Hematopoietic multipotent progenitor cell treated with erythropoietin and hydrocortisone succinate and interleukin-3 and kit ligand, for 8 days (in vitro differentiated cells): ENCODE measurements at regions not wholly inside any gene's neighbourhood (a gene's known extent, or its start where the extent isn't known, plus 50 kb on each side); places are given as distances from the start of the nearest gene placed in this dataset.

Experiments
- DNase-seq: peaks from one replicate; pipeline ENCODE4 v3.0.0-alpha.2; 2015

DNA sequence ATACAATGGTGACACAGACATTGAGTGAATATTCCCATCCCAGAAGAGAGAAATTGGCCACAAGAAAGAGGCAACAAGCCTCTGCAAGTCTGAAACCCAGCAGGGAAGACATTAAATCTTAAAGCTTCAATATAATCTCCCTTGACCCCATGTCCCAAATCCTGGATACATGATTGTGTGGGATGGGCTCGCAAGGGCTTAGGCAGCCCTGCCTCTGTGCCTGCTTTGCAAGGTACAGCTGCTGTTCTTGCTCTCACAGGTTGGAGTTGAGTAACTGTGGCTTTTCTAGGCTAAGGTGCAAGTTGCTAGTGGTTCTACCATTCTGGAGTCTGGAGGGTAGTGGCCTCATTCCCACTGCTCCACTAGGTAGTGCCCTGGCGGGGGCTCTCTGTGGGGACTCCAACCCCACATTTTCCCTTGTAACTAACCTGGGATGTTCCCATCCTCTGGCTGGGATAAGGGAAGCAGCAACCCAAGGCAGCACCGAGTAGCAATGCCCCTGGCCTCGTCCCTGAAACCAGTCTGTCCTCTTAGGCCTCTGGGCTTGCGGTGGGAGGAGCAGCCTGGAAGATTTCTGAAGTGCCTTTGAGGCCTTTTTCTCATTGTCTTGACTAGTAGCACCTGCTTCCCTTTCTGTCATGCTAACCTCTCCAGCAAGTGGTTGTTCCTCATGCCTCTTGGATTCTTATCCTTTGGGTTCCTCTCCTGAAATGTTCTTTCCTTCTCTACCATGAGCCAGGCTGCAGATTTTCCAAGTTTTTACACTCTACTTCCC lies 90.0 kb downstream of the FAM174B start:
- DNase-seq: no peak

DNA sequence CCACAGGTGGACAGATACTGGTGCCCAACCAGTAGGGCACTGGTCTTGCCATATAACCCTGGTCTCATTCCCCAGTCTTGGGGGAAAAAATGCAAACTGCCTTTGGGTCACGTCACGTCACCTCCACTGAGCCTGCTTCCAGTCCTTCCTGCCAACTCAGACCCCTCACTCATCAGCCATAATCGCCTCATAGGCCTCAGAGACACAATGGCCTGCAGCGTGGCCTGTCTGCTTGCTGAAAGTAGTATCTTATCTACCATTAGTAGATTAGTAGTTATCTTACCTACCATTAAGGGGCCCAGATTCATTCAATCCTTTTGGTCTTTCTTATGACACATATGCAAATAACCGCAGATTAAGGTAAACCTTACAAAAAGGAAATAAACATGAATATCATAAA lies 93.8 kb downstream of the FAM174B start:
- no peak for DNase-seq

DNA sequence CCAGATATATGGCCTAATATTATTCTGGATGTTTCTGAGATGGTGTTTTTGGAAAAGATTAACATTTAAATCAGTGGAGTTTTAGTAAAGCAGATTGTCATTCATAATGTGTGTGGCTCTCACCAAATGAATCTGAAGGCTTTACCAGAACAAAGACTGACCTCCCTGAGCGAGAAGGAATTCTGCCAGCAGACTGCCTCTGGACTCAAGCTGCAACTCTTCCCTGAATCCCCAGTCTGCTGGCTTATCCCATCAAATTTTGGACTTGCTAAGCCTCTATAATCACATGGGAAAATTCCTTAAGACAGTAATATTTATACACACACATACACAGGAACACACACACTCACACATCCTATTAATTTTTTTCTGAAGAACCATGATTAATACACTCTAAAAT lies 102.3 kb downstream of the FAM174B start:
- no peak for DNase-seq

DNA sequence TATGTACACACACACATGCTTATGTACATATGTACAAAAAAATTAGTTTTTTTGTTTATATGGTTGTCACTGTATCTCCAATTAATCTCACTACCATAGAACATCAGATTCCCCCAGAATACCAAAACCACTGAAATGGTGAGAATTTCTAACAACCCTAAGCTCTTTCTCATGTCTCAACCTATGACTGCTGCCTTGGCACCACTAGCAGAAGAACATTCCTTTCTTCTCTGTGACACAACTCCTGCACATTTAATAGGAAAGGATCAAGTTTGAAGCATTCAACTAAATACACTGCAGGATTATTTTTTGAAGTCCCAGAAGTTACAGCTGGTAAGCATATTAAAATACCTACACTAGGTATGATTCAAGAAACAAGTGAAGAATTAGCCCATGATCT lies 109.6 kb downstream of the FAM174B start:
- DNase-seq: no peak

DNA sequence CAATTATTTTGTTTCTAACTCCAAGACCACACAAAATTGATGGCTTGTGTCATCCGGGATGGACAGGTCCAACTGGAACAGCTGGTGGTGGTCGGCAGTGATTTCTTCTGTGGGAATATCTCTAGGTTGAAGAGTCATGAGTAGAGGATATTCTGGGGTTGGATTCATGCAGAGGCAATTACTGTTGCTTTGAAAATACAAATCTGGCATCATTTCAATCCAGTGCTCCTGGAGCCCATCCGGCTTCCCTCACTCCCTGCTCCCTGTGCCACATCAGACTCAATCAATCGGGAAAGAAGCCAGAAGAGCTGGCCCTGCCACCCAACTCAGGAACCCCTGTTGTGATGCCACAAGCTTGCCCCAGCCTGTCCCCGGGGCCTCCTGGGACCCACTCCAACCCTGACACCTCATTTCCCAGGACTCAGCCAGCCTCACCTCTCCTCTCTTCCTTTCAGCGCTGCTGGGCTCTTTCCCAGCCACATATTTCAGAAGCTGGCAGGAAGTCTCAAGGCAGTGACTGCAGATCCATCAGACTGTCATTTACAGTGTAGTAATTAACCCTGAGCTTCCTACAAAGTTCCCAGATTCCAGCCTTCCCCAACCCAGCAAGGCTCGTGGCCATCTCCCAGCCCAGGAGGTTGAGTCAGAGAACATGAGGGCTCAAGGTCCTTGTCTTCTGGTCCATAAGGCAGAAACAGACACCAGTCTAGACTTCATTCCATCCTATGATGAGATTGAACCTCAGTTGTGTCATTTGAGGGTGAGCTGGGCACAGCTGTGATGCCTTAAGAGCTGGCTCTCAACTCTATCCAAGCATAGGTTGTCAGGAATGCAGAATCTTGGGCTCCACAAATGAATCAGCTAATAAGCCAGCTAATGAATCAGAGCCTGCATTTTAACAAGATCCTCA lies 114.0 kb downstream of the FAM174B start:
- DNase-seq: no peak

DNA sequence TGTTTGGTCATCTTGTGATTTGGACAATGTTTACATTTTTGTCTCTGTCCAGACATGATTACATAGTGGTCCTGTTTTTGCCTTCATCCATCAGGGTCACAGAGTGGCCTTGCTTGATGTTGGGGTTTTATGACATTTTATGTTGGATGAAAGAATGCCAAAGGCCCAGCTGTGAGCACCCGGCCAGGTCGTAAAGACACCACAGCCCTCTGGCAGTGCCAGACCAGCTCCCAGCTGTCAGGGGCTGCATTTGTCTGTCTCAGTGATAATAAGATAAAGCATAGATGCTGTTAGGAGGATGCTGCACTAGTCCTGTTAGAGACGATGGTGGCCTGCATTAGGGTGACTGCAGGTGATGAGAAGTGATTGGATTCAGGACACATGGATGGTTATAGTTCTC lies 117.5 kb downstream of the FAM174B start:
- DNase-seq: no peak

DNA sequence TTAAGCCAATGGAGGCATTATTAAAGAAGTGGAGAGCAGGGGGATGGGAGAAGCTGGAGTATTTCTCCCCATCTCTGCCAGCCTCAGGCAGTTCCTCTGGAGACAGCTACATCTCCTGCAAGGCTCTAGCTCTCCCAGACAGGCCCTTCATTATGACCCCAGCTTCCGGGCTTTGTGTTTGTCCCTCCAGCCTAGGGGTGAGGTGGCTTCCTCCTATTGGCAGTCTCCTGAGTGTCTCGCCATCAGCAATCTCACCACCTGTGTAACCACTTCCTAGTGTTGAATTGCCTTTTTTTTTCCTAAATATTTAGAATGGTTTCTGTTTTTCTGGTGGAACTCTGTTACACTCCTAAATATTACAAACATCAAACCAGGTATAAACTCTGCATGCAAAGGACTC lies 122.3 kb downstream of the FAM174B start:
- no peak for DNase-seq

DNA sequence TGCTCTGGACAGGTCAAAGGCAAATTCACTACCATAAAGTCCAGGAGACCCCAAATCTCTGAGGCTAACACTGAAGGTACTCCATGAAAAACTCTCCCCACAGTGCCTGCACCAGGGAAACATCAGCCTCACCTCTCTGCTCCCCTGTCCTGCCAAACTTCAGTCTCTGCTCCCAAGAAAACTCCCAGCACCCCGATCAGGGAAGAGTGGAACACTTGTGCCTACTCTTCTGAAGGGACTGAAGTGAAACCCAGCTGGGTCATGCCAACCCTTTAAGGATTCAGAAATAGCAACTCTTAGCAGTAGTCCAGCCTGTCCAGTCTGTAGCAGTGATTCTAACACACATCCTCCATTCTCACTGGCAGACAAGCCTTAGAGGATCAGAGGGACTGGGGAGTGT lies 124.2 kb downstream of the FAM174B start:
- no peak for DNase-seq

DNA sequence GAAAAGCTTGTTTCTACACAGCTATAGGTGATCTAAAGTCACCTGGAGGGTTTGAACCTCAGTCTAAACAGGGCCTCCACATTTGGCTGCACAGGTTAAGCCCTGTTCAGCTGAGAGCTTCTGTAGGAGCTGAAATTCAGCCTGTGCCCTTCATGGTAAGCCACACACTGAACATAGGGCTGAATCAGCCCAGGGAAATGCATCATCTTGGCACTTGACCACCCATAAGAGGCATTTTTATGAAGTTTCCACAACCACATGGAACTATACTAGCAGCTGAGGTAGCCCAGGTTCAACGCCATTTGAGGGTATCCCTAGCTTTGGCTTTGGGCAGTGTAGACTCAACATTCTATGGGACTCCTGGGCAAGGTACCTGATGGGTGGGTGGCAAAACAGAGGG lies 126.8 kb downstream of the FAM174B start:
- no peak for DNase-seq

DNA sequence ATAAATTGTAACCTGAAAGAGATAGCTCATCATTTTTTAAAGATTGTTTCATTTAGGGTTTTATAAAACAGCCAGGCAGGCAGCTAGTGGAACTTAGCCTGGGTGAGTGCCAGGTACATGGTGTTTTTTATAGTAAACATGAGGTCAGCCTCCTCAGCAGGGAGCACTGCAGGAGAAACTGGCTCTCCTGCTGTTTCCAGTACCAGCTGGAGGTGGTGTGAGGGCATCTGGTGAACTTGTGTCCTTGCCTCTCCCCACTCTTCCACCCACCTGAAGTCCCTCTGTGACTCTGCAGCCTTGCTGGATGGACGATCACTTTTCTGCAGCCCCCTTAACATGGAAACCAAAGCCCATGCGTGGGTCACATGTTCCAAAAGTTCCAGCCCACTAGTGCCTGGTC lies 128.4 kb downstream of the FAM174B start:
- no peak for DNase-seq

DNA sequence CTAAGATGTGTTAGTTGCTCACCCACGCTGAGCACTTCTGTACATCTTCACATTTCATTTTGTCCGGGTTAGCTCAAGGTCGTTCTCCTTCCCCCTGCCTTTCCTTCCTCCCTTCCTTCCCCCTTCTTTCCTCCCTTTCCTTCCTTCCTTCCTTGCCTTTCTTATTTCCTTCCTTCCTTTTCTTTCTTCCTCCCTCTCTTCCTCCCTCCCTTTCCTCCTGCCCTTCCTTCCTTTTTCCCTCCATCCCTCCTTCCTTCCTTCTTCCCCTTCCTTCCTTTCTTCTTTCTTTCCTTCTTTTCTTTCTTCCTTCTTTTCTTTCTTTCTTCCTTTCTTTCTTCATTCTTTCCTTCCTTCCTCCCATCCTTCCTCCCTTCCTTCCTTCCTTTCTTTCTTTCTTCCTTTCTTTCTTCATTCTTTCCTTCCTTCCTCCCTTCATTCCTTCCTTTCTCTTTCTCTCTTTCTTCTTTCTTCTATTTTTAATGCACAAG lies 129.8 kb downstream of the FAM174B start:
- DNase-seq: no peak

DNA sequence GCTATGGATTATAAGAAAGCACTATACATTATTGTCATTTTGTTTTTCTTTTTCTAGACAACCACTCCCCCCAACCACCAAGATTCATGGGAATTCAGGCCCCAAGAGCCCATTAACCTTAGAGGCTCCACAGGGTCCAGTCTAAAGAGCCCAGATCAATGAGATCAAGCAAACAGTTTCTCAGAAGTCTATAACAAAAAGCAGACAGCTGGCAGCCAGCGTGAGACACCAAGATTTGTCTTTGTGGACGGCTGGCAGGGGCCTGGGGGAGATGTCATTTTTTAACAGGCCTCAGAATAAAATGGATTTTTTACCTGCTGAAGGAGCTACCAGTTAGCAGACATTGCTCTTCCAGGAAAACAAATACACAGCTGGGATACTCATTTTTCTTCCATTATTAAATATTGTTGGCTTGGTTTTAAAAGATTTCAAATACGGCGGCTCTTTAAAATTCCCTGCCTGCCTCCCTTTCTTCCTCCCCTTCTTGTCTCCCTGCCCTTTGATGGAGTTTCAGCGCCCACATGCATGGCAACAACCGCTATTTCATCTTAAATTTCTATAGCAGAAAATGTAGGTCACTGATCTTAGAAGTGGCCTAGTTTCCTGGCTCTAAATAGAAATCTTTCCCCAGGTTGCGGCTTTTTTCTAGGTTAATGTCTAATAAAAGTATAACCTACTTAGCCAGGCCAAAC lies 130.6 kb downstream of the FAM174B start:
- DNase-seq: no peak

DNA sequence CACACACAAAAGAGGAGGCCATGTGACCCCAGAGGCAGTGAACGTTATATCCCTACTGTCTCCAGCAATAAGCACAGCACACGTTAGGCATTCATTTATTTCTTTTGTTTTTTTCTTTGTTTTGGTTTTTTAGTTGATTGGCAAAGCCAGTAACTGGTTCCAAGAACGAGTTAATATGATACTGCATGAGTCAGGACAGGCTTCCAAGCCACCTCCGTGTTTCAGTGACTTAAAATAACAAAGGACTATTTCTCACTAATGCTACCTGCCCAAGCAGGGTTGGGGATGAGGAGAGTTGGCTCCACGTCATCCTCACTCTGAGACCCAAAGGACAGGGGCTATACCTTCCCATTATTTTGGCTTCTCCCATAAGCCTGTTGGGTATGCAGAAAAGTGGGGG lies 130.5 kb downstream of the ST8SIA2 start:
- DNase-seq: no peak

DNA sequence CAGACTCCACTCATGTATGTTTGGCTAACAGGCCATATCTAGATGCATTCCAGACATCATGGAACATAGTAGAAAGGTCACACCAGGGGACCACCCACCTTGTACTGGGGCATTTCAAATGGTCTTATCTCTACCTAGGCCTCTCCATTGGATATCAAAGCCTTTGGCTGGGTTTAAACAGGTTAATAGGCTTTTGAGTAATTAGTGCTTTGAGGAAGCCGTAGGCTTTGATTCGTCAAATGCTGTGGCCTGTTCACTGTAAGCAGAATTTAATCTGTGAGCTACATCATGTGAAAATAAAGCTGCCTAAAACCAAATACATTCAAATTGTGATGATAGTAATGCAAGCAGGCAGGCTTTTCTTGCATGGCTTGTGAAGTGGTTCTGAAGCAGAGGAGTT lies 129.5 kb downstream of the ST8SIA2 start:
- no peak for DNase-seq

DNA sequence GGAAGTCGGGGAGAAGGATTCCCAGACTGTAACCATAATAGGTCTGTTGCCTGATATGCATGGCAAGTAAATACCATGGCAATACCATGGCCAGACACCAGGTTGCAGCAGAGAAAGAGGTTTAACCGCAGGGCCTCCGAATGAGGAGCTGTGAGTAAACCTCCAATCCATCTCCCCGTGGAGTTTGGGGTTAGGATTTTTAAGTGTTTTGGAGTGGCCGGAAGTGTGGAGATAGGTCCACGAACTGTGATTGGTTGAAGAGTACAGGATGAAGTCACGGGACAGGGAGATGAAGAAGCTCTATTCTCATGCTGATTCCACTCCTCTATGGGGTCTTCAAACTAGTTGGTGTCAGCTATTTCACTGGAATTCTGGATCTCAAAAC lies 127.9 kb downstream of the ST8SIA2 start:
- DNase-seq: peak; percentile 60

DNA sequence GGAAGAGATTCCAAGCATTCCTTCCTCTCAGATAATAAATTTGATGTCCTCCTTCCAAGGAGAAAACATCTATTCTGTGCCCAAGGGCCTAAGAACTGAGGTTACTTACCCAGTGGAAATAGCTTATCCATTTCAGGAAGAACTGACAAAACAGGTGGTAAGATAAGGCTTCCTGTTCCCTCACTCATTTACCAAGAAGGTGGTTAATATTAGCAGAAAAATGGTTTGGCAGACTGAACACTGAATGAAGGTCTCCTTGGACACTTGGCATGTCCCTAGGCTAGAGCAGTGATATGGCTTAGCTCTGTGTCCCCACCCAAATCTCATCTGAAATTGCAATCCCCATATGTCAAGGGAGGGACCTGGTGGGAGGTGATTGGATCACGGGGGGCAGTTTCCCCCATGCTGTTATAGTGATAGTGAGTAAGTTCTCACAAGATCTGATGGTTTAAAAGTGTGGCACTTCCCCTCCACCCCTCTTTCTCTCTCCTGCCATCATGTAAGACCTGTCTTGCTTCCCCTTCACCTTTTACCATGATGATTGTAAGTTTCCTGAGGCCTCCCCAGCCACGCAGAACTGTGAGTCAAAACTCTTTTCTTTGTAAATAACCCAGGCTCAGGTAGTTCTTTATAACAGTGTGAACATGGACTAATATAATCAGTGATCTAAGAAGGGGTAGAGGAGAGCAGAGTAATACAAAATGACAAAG lies 127.4 kb downstream of the ST8SIA2 start:
- DNase-seq: no peak

DNA sequence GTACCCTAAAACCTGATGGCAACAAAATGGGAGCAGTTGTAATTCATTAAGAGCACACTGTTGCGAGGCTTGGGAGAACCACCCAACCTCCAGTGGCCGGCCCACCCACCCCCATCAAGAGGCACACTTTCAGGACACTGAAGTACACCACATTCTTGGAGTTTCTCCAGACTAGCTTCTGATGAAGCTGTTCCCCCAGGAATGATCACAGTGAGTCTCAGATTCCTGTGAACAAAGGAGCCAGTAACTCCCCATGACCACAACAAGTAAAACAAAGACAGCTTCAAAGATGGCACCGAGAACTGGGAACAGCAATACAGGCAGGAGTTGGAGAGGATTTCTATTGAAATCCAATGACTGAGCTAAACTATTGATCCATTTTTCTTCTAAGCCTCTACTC lies 126.0 kb downstream of the ST8SIA2 start:
- DNase-seq: no peak
